MM.1S (cell line): ENCODE measurements at regions not wholly inside any gene's neighbourhood (a gene's known extent, or its start where the extent isn't known, plus 50 kb on each side); places are given as distances from the start of the nearest gene placed in this dataset.
A peak's percentile ranks its signal among the peaks of the same experiment; 100 is the strongest.

ENCODE experiments used
- CTCF ChIP-seq: fragments of 300-600 bp; sonication (generic); IDR thresholded peaks from 2 replicates; pipeline ENCODE4 v1.5.1; 2016; ENCODE audit warnings: antibody characterized with exemption, low read length, mixed read lengths
- EZH2 ChIP-seq: fragments of 300-600 bp; sonication (generic); optimal IDR thresholded peaks from 2 replicates; pipeline ENCODE3; 2017; ENCODE audit warnings: low read depth, mild to moderate bottlenecking, antibody characterized with exemption, low read length, mixed read lengths
- EZH2phosphoT487 ChIP-seq: fragments of 300-600 bp; sonication (generic); IDR thresholded peaks from 2 replicates; pipeline ENCODE4 v1.6.1; 2018; ENCODE audit warnings: antibody characterized with exemption, low read length

- TF ChIP-seq EZH2phosphoT487 (no peak), CTCF (peak; percentile 54), EZH2 (no peak)
These were observed 1378.7 kb downstream of the XPNPEP1 start for GRCh38 chr10:108544500-108545120.
